Myocyte (in vitro differentiated cells): ENCODE measurements at regions not wholly inside any gene's neighbourhood (a gene's known extent, or its start where the extent isn't known, plus 50 kb on each side); places are given as distances from the start of the nearest gene placed in this dataset.

Source experiments
- DNase-seq: peaks from one replicate; pipeline ENCODE4 v3.0.0-alpha.2; 2012; ENCODE audit warnings: low read depth

DNA sequence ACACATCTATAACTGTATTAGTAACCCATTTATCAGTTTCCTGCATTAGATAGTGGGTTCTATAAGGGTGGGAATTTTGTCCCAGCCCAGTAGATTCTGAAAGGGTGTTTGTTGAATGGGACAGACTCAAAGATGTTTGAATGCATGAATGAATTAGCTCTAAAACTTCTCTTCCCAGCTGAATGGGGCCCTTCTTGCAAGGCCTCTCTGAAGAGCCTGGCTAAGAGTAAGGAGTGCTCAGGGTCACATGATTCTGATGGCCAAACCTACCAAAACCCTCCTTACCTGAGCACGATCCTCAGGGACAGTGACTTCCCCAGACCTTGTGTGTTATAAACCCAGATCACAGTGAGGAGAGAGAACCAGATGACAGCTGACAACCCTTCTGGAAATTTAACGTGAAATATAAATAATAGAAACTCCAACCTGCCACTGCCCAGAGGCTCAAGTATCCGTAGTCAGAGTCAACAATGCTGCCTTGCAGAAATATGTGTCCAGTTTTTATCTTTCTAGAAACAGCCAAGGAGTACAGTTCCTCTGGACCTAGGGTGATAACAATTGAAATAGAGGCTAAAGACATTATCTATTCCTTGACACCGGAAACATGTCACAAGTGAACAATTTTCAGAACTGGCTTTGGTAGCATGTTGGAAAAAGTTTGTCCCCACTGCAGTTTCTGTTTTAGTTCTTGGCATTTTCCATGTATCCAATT is 268.9 kb upstream of the MAF start:
- no peak for DNase-seq

DNA sequence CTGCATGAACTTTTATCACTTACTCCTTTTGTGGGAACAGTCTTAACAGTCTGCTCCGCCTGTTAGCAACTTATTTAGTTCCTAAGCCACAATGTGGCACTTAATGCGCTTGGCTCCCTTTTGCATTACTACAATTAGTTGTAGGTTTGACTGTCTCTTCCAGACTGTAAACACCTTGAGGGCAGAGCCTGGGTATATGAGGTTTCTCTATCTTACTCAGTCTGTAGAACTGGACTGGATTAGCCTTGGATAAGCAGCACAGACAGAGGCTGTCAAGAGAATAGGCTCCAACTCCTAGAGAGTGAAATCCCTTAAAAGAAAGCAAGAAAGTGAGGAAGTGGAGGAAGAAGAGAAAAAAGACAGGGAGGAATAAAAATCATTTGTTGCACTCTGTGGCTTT is 268.3 kb upstream of the MAF start:
- DNase-seq: no peak

DNA sequence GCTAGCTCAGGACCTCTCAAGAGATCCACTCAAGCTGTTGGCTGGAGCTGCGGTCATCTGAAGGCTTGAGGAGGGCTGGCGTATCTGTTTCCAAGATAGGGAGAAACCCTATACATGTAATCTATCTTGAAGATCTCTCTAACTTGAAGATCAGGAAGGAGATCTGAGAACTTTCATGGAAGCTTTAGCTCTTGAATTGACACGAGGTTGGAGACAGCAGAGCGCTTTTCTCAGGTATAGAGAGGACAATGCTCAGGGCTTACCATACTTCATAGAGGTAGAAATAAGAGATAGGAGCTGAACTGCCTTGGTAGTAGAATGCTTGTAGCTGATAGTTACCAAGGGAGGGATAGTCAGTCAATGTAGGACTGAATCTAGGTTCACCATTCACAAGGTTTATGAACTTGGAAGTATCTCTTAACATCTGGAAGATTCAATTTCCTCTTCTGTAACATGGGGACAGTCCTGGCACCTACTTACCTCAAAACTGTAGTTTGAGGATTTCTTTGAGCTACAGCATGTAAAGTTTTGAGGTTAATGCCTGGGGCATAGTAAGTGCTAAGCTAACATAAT is 267.0 kb upstream of the MAF start:
- no peak for DNase-seq

DNA sequence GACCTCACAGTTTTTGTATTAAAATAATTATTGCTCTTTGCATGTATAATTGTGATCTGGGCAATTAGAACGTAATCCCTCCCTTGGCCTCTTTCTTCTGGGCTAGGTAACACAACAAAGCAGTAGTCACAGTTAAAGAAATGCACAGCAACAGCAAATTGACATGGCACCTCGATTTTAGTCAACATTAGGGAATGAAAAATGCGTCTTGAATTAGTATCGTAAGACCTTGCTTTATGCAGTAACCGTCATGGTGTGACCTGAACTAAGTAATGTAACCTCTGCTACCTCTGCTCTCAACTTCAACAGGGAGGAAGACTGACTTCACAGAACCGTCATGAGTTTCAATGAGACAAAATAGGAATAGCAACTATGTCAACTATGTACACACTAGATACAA is 265.4 kb upstream of the MAF start:
- DNase-seq: no peak

DNA sequence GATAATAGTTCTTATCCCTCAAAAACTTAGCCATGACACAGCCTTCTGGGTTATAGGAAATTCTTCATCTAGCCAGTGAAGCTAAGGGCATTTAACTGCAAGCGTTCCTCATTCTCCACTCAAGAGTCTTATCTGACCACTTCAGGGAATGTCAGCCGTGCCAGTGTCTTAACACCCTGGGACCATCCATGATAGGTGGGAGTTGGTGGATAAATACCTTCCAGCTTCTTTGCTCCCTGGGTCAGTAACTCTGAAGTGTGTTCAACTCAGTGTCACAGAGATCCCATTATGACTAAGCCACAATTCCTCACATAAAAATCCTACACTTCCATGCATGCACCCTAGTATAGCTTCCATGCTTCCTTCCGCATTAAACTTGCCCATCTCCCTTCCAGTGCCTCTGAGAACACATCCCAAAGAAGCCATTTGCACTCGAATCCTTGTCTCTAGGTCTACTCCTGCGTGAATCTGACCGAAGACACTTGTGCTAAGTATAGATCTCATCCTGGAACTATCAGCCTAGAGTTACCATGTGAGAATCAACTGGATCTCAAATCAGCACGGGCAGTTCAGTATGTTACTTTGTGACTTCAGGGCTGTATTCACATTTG is 264.3 kb upstream of the MAF start:
- no peak for DNase-seq

DNA sequence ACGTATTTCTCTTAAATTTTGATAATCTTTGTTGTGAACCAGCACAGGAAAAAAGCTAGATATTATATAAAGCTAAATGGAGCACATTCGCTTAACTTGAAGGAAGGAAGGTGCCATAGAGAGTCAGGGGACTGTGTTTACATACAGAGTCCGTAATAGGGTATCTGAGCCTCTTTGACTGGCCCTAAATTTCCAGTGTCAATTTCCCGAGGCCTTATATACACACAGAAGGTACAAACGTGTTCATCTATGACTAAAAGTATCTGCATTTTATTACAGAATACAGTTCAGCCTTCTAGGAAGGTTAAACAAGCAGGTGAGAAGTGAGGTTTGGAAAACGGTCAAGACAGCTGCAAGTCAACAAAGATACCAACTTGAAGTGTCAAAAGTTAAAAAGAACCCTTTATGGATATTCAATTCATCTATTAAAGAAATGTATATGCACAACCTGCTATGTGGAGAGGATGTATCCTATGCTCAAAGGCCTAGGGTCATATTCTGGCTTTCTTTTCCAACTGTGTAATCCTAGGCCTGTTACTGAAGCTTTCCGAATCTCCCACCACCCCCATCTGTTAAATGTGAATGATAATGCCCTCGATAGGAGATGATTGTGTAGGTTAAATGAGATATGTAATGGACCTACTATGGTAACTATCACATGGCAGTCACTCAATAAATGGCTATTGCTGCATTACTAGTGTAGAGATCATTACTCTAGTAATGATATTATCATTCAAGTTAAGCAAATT is 263.7 kb upstream of the MAF start:
- DNase-seq: no peak

DNA sequence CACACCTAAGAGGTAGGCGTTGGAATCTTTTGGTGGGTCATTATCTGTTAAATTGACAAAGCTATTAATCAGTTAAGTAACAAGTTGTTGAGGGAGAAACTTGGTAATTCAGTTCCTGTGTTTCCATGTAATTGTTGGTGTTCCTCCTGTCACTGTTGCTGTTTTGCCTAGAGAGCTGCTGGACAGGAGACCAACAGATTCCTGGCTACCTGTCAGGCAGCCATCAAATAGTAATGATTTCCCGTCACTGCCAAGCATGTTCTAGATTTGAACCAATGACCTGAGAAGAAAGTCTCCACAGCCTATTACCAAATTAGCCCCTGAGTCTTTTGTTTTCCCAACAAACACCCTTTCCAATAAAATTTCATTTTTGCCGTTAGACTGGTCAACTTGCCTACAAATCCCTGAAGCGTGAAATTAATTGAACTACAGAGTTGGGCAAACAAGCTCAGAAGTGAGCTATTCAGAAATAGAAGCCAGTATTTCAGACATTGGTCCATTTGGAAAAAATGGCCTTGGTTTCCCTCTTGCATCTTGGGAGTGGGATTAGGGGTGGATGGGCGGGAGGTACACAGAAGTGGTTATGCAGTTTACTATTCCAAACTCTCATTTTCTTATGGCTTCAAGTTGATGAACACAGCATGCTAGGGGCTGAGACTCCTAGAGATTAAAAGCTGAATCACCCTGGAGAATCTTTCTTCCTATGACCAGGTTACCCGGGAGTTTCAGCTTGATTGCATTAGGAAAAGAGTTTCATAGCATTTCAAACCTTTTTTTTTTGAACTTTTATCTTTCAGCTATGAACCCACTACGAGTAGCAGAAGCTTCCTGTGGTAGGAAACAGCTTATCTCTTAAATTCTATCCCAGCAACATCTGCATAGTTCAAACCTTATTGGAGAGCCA is 262.8 kb upstream of the MAF start:
- no peak for DNase-seq

DNA sequence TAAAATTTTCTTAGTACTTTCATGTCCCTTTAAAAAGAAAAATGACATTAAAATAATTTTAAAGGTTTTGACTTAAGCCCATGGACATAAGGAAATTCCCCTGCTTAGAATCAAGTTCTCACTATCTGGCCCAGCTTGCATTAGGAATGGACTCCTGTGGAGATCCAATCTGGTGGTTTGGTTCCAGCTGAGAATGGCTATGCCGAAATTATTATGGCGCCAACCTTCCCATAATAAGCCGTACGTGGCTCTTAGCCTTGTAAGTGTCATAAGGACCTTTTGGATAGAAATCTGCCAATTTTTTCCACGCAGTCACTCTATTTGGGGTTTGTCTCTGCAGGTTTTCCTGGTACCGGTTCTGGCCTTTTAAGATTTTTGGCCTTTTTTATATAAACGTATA is 262.1 kb upstream of the MAF start:
- no peak for DNase-seq

DNA sequence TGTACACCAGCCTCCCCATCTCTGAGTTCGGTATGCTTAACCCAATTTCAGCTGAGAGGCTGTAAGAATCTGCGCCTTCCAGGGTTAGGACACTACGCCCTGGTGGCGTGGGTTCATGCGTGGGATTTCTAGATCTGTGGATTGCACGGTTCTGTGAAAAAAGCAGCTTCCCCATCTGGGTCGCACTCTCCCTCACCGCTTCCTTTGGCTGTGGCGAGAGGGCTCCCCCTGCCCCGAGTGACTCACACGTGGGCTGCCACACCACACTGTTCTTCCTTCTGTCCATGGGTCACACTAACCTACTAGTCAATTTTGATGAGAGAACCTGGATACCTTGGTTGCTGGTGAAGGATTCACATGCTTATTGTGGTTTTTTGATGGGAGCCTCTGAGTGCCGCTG is 256.0 kb upstream of the MAF start:
- no peak for DNase-seq

DNA sequence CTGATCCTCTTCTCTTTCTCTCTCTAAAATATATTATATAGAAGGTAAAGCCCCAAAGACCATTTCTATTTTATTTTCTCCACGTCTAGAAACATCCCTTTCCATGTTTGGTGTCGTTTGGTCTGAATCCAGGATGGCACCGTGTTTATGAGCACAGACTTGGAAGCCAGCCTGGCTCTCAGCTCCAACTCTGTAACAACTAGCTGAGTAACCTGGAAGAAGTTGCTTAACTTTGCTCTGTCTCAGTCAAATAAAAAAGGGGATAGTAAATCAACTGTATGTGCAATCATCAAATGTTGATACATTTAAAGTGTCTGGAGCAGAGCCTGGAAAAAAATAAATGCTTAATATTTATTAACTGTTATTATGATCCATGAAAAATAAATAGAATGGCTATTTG is 249.8 kb upstream of the MAF start:
- DNase-seq: no peak

DNA sequence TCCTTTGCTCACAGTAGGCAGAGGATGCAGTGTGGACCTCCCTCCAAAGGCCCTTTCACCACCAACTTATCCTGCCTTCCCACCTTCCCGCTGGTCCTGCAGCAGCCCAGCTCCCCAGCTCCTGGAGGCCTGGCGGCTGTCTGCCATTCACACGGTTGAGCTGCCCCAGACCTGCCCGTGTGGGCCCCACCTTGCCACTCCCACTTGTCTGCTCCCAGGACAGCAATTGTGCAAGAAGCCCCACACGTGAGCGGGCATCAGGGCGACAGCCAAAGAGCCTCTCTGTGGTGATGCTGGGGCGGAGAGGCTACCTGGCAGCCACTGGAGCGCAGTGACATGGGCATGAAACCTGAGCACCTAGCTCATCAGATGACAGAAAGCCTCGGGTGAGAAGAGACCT is 248.6 kb upstream of the MAF start:
- DNase-seq: no peak

DNA sequence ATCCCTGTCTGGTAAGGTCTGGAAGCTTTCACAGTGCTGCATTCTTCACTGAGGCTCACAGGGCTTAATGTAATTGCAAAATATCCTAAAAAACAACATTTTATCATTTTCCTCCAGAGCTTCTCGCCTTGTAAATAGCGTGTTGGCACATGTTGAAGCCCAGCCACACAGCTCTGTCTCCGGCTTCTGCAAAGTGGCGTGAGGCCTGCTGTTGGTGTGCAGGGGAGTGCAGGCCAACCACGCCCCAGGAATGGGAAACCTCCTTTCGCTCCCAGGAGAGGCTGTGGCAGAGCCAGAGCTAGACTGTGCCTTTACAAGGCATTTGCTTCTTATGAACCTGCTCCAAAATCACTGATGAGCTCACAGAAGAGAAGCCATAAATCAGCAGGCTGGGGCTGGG is 248.2 kb upstream of the MAF start:
- DNase-seq: no peak

DNA sequence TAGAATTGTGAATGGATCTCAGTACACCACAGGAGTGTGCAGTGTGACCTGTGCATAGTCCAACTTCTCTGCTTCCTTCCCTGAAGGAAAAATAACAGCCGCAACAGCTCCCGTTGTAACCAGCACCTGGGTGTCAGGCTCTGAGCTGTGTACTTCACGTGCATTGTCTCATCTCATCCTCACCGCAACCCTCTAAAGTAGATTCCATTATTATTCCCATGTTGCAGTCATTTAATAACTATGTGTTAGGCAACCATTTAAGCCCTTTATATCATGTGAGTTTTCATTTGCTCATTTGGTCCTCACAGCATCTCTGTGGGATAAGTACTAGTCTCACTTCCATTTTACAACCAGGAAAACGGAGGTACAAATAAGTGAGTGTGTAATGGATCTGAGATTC is 247.0 kb upstream of the MAF start:
- no peak for DNase-seq

DNA sequence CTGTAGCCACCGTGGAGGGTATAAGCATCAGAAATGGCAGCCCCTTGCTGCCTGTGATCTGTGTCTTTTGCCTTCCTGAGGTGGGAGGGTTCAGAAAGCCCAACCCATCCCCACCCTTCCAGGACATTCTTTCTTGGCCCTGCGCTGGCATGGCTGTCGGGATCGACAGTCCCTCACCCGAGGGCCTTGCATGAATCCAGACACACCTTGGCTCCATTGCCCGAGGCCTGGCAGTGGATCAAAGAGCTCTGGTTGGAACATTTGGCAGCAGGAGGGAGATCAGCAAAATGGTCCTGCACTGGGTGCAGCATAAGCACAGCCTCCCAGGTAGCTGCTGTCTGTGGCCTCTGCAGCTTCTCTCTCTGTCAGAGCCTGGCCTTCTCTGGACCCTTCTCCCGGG is 246.6 kb upstream of the MAF start:
- DNase-seq: no peak

DNA sequence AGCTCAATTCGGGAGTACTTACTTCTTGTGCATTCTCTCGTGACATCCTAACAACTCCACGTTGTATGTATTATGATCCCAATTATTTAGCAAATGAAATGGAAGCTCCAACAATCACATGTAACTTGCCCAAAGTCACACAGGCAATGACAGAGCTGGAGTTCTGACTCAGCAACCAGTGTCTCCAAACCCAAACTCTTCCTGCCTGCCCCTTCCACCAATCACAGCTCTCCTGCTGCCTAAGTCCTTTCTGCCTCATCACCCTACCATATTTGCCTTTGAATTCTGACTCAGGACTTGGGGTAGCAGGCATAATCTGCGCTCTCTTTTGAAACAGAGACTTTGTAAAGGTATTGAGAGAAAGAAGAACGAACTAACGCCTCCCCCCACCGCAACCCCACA is 245.2 kb upstream of the MAF start:
- DNase-seq: no peak

DNA sequence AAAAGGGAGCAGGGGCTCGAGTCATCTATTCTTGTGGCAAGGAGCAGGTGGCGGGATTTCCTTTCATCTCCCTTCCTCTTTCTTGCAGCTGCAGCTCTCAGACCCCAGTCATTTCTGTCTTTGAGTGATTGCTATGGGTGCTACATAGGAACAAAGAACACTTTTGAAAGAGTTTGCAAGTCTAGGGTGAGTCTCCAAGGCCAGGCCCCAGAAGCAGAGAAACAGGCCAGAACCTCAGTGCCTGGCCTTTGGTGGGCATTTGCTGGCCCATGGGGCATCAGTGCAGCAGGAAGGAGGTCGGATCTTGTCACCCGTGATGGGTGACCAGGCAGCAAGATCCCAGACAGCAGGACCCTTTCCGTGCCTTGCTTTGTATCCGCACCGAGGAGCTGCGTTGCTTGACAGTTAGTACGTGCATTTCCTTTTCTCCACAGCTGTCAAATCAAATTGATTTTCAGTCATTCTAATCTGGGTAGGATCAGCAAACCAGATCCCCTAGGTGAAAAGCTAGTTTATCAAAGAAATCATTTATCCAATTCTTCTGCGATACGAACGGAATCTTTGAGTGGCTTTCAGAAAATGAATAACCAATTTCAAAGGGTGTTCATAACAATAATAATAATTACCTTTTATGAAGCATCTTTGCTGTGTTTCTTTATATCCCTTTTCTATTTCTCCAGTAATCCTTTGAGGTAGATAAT is 244.6 kb upstream of the MAF start:
- DNase-seq: no peak

DNA sequence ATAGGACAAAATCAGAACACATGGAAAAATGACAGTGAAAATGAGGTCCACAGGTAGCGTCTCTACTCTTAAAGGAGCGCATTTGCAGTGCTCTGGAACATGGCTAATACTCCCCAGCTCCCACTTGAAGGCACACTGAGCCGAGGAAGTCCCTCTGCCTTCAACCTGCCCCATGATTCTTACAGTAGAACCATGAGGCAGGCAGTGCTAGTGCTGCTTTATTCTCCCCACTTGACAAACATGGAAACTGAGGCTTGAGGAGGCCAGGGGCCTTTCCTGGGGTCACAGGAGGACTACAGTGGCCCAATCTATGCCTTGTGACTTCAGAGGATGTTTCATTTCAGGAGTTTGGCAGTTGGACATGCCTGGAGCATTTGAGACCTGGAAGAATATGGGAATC is 244.1 kb upstream of the MAF start:
- DNase-seq: no peak

DNA sequence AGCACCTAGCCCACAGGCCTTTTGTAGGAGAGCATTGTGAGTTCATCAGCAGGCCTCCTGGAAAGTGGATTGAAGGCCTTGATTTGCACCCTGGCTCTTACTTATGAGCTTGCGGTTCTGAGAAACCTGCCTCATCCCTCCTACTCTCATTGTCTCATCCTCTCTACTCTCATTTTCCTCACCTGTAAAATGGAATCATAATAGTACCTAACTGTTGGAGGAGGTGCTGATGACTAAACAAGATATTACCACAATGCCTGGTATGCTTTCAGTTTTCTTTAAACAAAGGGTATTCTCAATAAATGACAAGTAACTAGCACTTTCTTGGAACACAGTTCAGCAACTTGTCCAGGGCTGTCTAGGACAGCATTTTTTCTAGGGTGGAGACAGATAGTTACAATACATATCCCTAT is 243.1 kb upstream of the MAF start:
- DNase-seq: no peak

DNA sequence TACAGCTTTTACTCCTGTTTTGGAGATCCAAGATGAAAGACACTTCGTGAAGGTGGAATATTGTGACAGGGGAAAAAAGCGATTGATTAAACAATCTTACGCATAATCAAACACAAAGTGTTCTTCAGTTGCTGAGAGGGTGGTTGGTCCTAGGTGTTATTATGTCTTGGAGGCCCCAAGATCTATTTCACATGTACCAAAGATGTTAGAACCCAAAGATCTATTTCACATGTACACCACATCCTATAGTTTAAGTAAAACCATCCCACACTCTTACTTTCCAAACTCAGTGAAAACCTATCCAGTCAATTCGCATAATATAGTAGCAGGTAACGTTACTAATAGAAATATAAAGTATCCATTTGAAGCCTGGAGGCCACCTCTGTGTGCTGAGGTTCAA is 242.6 kb upstream of the MAF start:
- DNase-seq: no peak

DNA sequence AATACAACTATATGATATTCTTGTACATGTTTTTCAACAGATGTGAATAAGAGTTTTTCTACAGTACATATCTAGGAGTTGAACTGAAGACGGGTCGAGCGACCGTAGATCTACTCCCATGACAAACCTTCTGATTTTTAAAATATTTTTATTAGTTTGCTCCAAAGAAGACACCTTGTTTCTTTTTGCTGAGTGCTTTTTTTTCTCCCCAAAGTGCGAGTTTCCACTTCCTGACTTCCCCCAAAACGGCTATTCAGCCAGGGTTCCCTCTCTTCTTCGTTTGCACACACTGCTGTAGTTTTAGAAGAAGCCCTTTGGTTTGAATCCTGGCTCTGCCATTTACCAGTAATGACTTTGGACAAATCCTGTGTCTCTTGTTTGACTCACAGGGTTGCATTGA is 241.7 kb upstream of the MAF start:
- no peak for DNase-seq
